Ovary (tissue), 7 donors: ENCODE measurements at regions not wholly inside any gene's neighbourhood (a gene's known extent, or its start where the extent isn't known, plus 50 kb on each side); places are given as distances from the start of the nearest gene placed in this dataset.

Experiments used
- DNase-seq, 5 donors: peaks; one replicate each; pipeline ENCODE4 v3.0.0-alpha.2; 2019 to 2020
- H3K27ac ChIP-seq, 2 donors: fragments of 200-600 bp; one replicate each; pipeline versions ENCODE4 v1.5.1 to v1.8.0; 2019 to 2022
- H3K27me3 ChIP-seq: fragments of 200-600 bp; one replicate; pipeline ENCODE4 v1.8.0; 2022
- H3K36me3 ChIP-seq: fragments of 200-600 bp; sonication (generic); one replicate; pipeline ENCODE4 v1.5.1; 2019
- H3K4me1 ChIP-seq: one replicate; pipeline ENCODE4 v1.8.1; 2013; ENCODE audit warnings: mild to moderate bottlenecking, moderate library complexity; ENCODE audit not compliant: insufficient read depth
- H3K4me3 ChIP-seq: fragments of 200-600 bp; sonication (generic); one replicate; pipeline ENCODE4 v1.5.1; 2017
- H3K9me3 ChIP-seq, 2 donors: fragments of 200-600 bp in 1 of 2; sonication (generic) in 1 of 2; one replicate each; pipeline versions ENCODE4 v1.5.1 to v1.8.1; 2013 to 2019; ENCODE audit warnings: mild to moderate bottlenecking in 1 of 2, moderate library complexity in 1 of 2
- CTCF ChIP-seq, 3 donors: fragments of 450-650 bp in 2 of 3; fragments of 200-600 bp in 1 of 3; IDR thresholded peaks; one replicate each; pipeline versions ENCODE4 v1.5.1 to v1.8.0; 2016 to 2022; ENCODE audit warnings: antibody characterized with exemption in 3 of 3, mild to moderate bottlenecking in 1 of 3
- EP300 ChIP-seq: sonication (generic); formaldehyde crosslinking; IDR thresholded peaks from one replicate; pipeline ENCODE4 v1.6.1; 2017; ENCODE audit warnings: antibody characterized with exemption
- POLR2A ChIP-seq: fragments of 450-650 bp; IDR thresholded peaks from one replicate; pipeline ENCODE4 v1.6.1; 2017; ENCODE audit warnings: antibody characterized with exemption, mild to moderate bottlenecking, moderate library complexity
- WGBS, 3 donors: extraction: QIAGEN DNeasy Blood & Tissue Kit in 1 of 3; methylation state at CpG; one replicate each; pipeline versions ENCODE4 v1.1.5 to v1.1.7; 2013 to 2017; 5-methylcytosine and 5-hydroxymethylcytosine counted together
- intact Hi-C, 4 donors: fragments of 100-400 bp; cut with DNase I; formaldehyde crosslinking; loops; one replicate each; pipeline versions ENCODE4 v1.11.0 to v1.15.1; 2022 to 2023
- donor health status: DM: no; HTN: no; CAD: no; lungs with moderate emphysema.
- donor health status: DM: no; HTN: no; CAD: no.
- donor health status: Bipolar disorder and iron deficiency.
- donor health status: DM: no; HTN: no; CAD: no.
- donor health status: DM: yes; HTN: yes; CAD: no.

- Histone ChIP-seq H3K27ac (no peak overlapping the region), H3K36me3 (no peaks in the 10 kb centered on the region), H3K9me3 (no peaks in the 10 kb centered on the region), H3K4me1 (no peaks in the 10 kb centered on the region), H3K27me3 (no peaks in the 10 kb centered on the region), H3K4me3 (no peak overlapping the region)
- no peak for TF ChIP-seq EP300
- no peak for TF ChIP-seq POLR2A
- no peak for TF ChIP-seq CTCF (IDR thresholded peaks at IDR 0.05)
- no peak for DNase-seq
- intact Hi-C loops = no loop called here
Observed at GRCh38 chr5:128885649-128886255, 79.5 kb upstream of the SLC27A6 start.

GRCh38 chr5:128895122-128895521, 70.2 kb upstream of the SLC27A6 start:
- intact Hi-C loops = no loop called here
- H3K36me3 ChIP-seq = no peaks in the 10 kb centered on the region
- H3K4me3 ChIP-seq = no peak overlapping the region
- H3K27me3 ChIP-seq = no peaks in the 10 kb centered on the region
- no peaks in the 10 kb centered on the region for H3K4me1 ChIP-seq
- no peak overlapping the region for H3K27ac ChIP-seq
- H3K9me3 ChIP-seq = no peaks in the 10 kb centered on the region
- DNase-seq = no peak
- TF ChIP-seq EP300 (no peak), POLR2A (no peak), CTCF (IDR thresholded peaks at IDR 0.05) (no peak)

- Histone ChIP-seq H3K27ac (no peak overlapping the region), H3K27me3 (no peaks in the 10 kb centered on the region), H3K4me3 (no peak overlapping the region), H3K36me3 (no peaks in the 10 kb centered on the region), H3K9me3 (no peaks in the 10 kb centered on the region), H3K4me1 (no peaks in the 10 kb centered on the region)
- WGBS, 3 donors = 94 to 100% (median 96%) methylated on average over 2 of the region's 2 CpGs
- DNase-seq = no peak
- intact Hi-C loops = no loop called here
- TF ChIP-seq CTCF (IDR thresholded peaks at IDR 0.05) (no peak), POLR2A (no peak), EP300 (no peak)
Observed at GRCh38 chr5:128896675-128897074, 68.6 kb upstream of the SLC27A6 start.

GRCh38 chr5:128903550-128903949, 61.7 kb upstream of the SLC27A6 start:
- Histone ChIP-seq H3K9me3 (no peaks in the 10 kb centered on the region), H3K27ac (no peak overlapping the region), H3K4me1 (no peaks in the 10 kb centered on the region), H3K27me3 (no peaks in the 10 kb centered on the region), H3K4me3 (no peak overlapping the region), H3K36me3 (no peaks in the 10 kb centered on the region)
- intact Hi-C loops = loop anchor here in 1 of 4 donors (10.0 kb wide), 1 partner anchor 151 kb away; no protein-coding TSS in a partner anchor
- TF ChIP-seq POLR2A = no peak
- no peak for TF ChIP-seq EP300
- TF ChIP-seq CTCF (IDR thresholded peaks at IDR 0.05) = no peak
- 85 to 88% (median 87%) methylated on average over 5 of the region's 5 CpGs for WGBS, 3 donors
- DNase-seq = no peak
